Erythroblast (primary cell): ENCODE measurements at regions not wholly inside any gene's neighbourhood (a gene's known extent, or its start where the extent isn't known, plus 50 kb on each side); places are given as distances from the start of the nearest gene placed in this dataset.

Source experiments
- GATA1 ChIP-seq: IDR thresholded peaks from 2 replicates; pipeline ENCODE4 v1.6.1; 2011; ENCODE audit warnings: low read depth, mild to moderate bottlenecking, control low read depth, low read length, moderate library complexity
- POLR2A ChIP-seq: IDR thresholded peaks from 2 replicates; pipeline ENCODE4 v1.6.1; 2011; ENCODE audit warnings: mild to moderate bottlenecking, low read length

GRCh38 chr5:97764700-97765099 is 581.7 kb upstream of the RIOK2 start:
- TF ChIP-seq POLR2A: no peak
- TF ChIP-seq GATA1: no peak
